HG03575 (cell line): ENCODE measurements at regions not wholly inside any gene's neighbourhood (a gene's known extent, or its start where the extent isn't known, plus 50 kb on each side); places are given as distances from the start of the nearest gene placed in this dataset.

Experiments used
- ATAC-seq: cut with Tn5 transposase; IDR thresholded peaks from one replicate; pipeline ENCODE4 v1.9.1; 2021; ENCODE audit not compliant: unreplicated experiment, insufficient number of reproducible peaks, low FRiP score; ENCODE audit errors: extremely low read depth

- ATAC-seq: no peak
Measured at GRCh38 chr12:127351481-127352010, 915.4 kb upstream of the TMEM132C start.

- no peak for ATAC-seq
Measured at GRCh38 chr12:127355061-127355841, 911.7 kb upstream of the TMEM132C start.

GRCh38 chr12:127358888-127359287, 908.1 kb upstream of the TMEM132C start:
- ATAC-seq: no peak

GRCh38 chr12:127360580-127360979, 906.4 kb upstream of the TMEM132C start:
- no peak for ATAC-seq

- no peak for ATAC-seq
Measured at GRCh38 chr12:127362121-127362520, 904.8 kb upstream of the TMEM132C start.

- no peak for ATAC-seq
Measured at GRCh38 chr12:127363392-127363791, 903.6 kb upstream of the TMEM132C start.

GRCh38 chr12:127373559-127373958, 893.4 kb upstream of the TMEM132C start:
- ATAC-seq: no peak

- no peak for ATAC-seq
Measured at GRCh38 chr12:127374447-127374846, 892.5 kb upstream of the TMEM132C start.

GRCh38 chr12:127381043-127381668, 885.8 kb upstream of the TMEM132C start:
- no peak for ATAC-seq

GRCh38 chr12:127381681-127382080, 885.3 kb upstream of the TMEM132C start:
- ATAC-seq: no peak

- no peak for ATAC-seq
Measured at GRCh38 chr12:127383281-127383680, 883.7 kb upstream of the TMEM132C start.

GRCh38 chr12:127386723-127387122, 880.2 kb upstream of the TMEM132C start:
- ATAC-seq: no peak

- no peak for ATAC-seq
Measured at GRCh38 chr12:127388985-127389384, 878.0 kb upstream of the TMEM132C start.

- no peak for ATAC-seq
Measured at GRCh38 chr12:127389923-127390322, 877.0 kb upstream of the TMEM132C start.

GRCh38 chr12:127393465-127393864, 873.5 kb upstream of the TMEM132C start:
- no peak for ATAC-seq

- no peak for ATAC-seq
Measured at GRCh38 chr12:127393896-127394295, 873.1 kb upstream of the TMEM132C start.

- no peak for ATAC-seq
Measured at GRCh38 chr12:127396734-127397133, 870.2 kb upstream of the TMEM132C start.

- ATAC-seq: no peak
Measured at GRCh38 chr12:127398016-127398710, 868.8 kb upstream of the TMEM132C start.

- ATAC-seq: no peak
Measured at GRCh38 chr12:127399451-127399850, 867.5 kb upstream of the TMEM132C start.

- no peak for ATAC-seq
Measured at GRCh38 chr12:127400221-127400620, 866.7 kb upstream of the TMEM132C start.
